Nephron progenitor cell (in vitro differentiated cells): ENCODE measurements at regions not wholly inside any gene's neighbourhood (a gene's known extent, or its start where the extent isn't known, plus 50 kb on each side); places are given as distances from the start of the nearest gene placed in this dataset.

Experiments
- DNase-seq: peaks from one replicate; pipeline ENCODE4 v3.0.0; 2021
- H3K27ac Mint-ChIP-seq: 2 replicates; pipeline ENCODE4 v1.8.0; 2021; ENCODE audit warnings: mild to moderate bottlenecking, moderate library complexity, mixed read lengths
- H3K27me3 Mint-ChIP-seq: 2 replicates; pipeline ENCODE4 v1.8.0; 2021; ENCODE audit warnings: mild to moderate bottlenecking, low read depth, mixed read lengths; ENCODE audit not compliant: poor library complexity
- H3K36me3 Mint-ChIP-seq: 2 replicates; pipeline ENCODE4 v1.8.0; 2021; ENCODE audit warnings: low read depth, mixed read lengths
- H3K4me1 Mint-ChIP-seq: 2 replicates; pipeline ENCODE4 v1.8.0; 2021; ENCODE audit warnings: mixed read lengths
- H3K4me3 Mint-ChIP-seq: 2 replicates; pipeline ENCODE4 v1.8.0; 2021; ENCODE audit warnings: mild to moderate bottlenecking, moderate library complexity, mixed read lengths
- H3K9me3 Mint-ChIP-seq: 2 replicates; pipeline ENCODE4 v1.8.0; 2021; ENCODE audit warnings: mild to moderate bottlenecking, moderate library complexity, mixed read lengths
- CTCF ChIP-seq: fragments of 200-600 bp; sonication (generic); IDR thresholded peaks from 2 replicates; pipeline ENCODE4 v1.5.0; 2021; ENCODE audit warnings: antibody characterized with exemption

- H3K4me1 Mint-ChIP-seq: peaks cover 16% of the 10 kb centered on the region
- H3K36me3 Mint-ChIP-seq: no peaks in the 10 kb centered on the region
- H3K27ac Mint-ChIP-seq: no peak overlapping the region
- no peak for DNase-seq
- H3K27me3 Mint-ChIP-seq: peaks cover 2% of the 10 kb centered on the region
- no peak for TF ChIP-seq CTCF
- H3K9me3 Mint-ChIP-seq: peaks cover 40% of the 10 kb centered on the region
- H3K4me3 Mint-ChIP-seq: no peak overlapping the region
Measured at GRCh38 chrX:9318766-9319165, 146.1 kb upstream of the TBL1X start.

GRCh38 chrX:9320940-9321339 lies 143.9 kb upstream of the TBL1X start:
- no peak for TF ChIP-seq CTCF
- DNase-seq: no peak
- Mint-ChIP-seq H3K27ac (no peak overlapping the region), H3K27me3 (peaks cover 2% of the 10 kb centered on the region), H3K9me3 (peaks cover 42% of the 10 kb centered on the region), H3K36me3 (no peaks in the 10 kb centered on the region), H3K4me3 (no peak overlapping the region), H3K4me1 (peaks cover 16% of the 10 kb centered on the region)

GRCh38 chrX:9324676-9325075 lies 140.2 kb upstream of the TBL1X start:
- Mint-ChIP-seq H3K36me3 (no peaks in the 10 kb centered on the region), H3K9me3 (peaks cover 61% of the 10 kb centered on the region), H3K27ac (no peak overlapping the region), H3K4me3 (no peak overlapping the region), H3K4me1 (peaks cover 6% of the 10 kb centered on the region), H3K27me3 (peaks cover 2% of the 10 kb centered on the region)
- DNase-seq: no peak
- no peak for TF ChIP-seq CTCF

- Mint-ChIP-seq H3K36me3 (no peaks in the 10 kb centered on the region), H3K4me3 (no peak overlapping the region), H3K27ac (no peak overlapping the region), H3K4me1 (no peaks in the 10 kb centered on the region), H3K27me3 (no peaks in the 10 kb centered on the region), H3K9me3 (peaks cover 60% of the 10 kb centered on the region)
- no peak for TF ChIP-seq CTCF
- no peak for DNase-seq
Measured at GRCh38 chrX:9326369-9326768, 138.5 kb upstream of the TBL1X start.

- Mint-ChIP-seq H3K36me3 (no peaks in the 10 kb centered on the region), H3K9me3 (peaks cover 57% of the 10 kb centered on the region), H3K27me3 (no peaks in the 10 kb centered on the region), H3K4me3 (no peak overlapping the region), H3K27ac (no peak overlapping the region), H3K4me1 (no peaks in the 10 kb centered on the region)
- no peak for DNase-seq
- no peak for TF ChIP-seq CTCF
Measured at GRCh38 chrX:9327086-9327746, 137.6 kb upstream of the TBL1X start.

GRCh38 chrX:9327747-9328145 lies 137.1 kb upstream of the TBL1X start:
- no peak overlapping the region for H3K27ac Mint-ChIP-seq
- DNase-seq: no peak
- H3K9me3 Mint-ChIP-seq: peaks cover 58% of the 10 kb centered on the region
- H3K4me3 Mint-ChIP-seq: no peak overlapping the region
- no peak for TF ChIP-seq CTCF
- H3K27me3 Mint-ChIP-seq: no peaks in the 10 kb centered on the region
- H3K4me1 Mint-ChIP-seq: no peaks in the 10 kb centered on the region
- H3K36me3 Mint-ChIP-seq: no peaks in the 10 kb centered on the region
